WI38 (cell line): ENCODE measurements at regions not wholly inside any gene's neighbourhood (a gene's known extent, or its start where the extent isn't known, plus 50 kb on each side); places are given as distances from the start of the nearest gene placed in this dataset.

ENCODE experiments used
- H3K4me3 ChIP-seq: 2 replicates; pipeline ENCODE4 v1.5.1; 2011; ENCODE audit warnings: low read depth, mild to moderate bottlenecking, control low read depth, low read length
- CTCF ChIP-seq: IDR thresholded peaks from 2 replicates; pipeline ENCODE4 v1.5.1; 2012; ENCODE audit warnings: low read depth, mild to moderate bottlenecking, control low read depth, low read length

DNA sequence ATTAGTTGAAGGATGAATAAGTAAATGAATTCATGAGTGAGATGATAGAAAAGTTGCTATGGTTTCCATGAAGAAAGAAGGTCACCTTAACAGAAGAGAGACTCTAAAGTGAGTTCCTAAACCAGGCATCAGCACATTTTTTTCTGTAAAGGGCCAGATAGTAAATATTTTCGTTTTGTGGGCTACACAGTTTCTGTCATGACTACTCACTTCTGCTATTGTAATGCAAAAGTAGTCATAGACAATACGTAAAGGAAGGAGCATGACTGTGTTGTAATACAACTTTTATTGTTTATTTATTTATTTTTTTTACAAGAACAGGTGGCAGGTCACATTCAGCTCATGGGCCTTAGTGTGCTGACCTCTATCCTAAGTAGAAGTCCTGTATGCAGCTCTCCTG is 426.1 kb upstream of the DYNLRB2 start:
- H3K4me3 ChIP-seq, result no peak overlapping the region
- TF ChIP-seq CTCF, result no peak

- no peak overlapping the region for H3K4me3 ChIP-seq
- no peak for TF ChIP-seq CTCF
Observed at GRCh38 chr16:80113873-80114574, 426.8 kb upstream of the DYNLRB2 start.

DNA sequence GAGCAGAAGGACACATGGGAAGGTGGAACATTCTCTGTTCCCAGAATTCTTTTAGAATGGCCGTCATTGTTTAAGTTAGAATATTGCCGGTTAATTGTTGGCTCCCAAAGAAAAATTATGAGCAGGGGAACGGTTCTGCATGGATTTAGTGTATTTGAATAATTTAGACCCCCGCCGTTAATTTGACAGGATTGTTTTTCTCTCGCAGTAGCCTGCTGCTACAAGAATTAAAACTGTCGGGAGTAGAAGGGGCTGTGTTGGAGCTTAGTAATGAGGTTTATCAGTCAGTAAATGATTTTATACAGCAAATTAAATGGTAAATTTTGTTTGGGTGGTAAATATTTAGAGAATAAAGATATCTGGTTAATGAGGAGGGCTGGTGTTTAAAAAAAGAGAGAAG is 431.2 kb upstream of the DYNLRB2 start:
- H3K4me3 ChIP-seq, result no peak overlapping the region
- no peak for TF ChIP-seq CTCF

GRCh38 chr16:80107900-80108299 is 432.9 kb upstream of the DYNLRB2 start:
- TF ChIP-seq CTCF, result no peak
- H3K4me3 ChIP-seq, result no peak overlapping the region

DNA sequence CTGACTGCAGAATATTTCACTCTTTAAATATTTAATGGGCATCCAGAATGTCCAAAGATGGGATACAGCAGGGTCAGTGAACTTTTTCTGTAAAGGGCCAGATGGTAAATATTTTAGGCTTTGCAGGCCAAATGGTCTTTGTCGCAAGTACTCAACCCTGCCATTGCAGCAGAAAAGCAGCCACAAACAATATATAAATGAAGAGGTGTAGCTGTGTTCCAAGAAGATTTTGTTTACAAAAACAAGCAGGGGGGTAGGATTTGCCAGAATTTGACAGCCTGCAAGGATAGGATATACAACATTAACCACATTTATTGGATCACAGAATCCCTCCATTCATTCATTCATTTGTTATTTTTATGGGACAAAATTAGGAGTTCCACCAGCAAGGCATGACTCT is 435.0 kb upstream of the DYNLRB2 start:
- no peak overlapping the region for H3K4me3 ChIP-seq
- no peak for TF ChIP-seq CTCF

DNA sequence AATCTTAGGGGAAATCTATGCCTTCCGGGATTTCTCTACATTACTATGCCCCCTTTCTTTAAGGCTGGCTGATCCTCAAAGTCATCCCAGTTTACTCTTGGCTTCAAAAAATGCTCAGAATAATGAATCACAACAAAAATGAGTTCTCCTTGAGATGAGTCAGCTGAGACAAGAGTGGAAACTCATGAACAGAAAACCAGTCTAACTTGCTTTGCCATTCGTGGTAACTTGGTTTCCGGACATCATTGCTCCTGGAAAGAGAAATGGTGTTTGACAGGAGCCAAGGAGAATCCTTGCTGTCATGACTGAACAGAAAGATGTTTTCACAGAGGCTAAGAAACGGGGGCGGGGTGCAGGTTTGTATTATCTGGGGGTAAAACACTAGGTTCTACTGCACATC is 435.6 kb upstream of the DYNLRB2 start:
- H3K4me3 ChIP-seq, result no peak overlapping the region
- TF ChIP-seq CTCF, result no peak

GRCh38 chr16:80104401-80104800 is 436.4 kb upstream of the DYNLRB2 start:
- TF ChIP-seq CTCF, result no peak
- H3K4me3 ChIP-seq, result no peak overlapping the region
